HPDE6-E6E7 (cell line): ENCODE measurements at regions not wholly inside any gene's neighbourhood (a gene's known extent, or its start where the extent isn't known, plus 50 kb on each side); places are given as distances from the start of the nearest gene placed in this dataset.

Experiments used
- DNase-seq: peaks from one replicate; pipeline ENCODE4 v3.0.0; 2011; ENCODE audit warnings: missing footprints; ENCODE audit errors: extremely low spot score

GRCh38 chr14:66413901-66414300, 72.3 kb upstream of the CCDC196 start:
- DNase-seq = no peak

- no peak for DNase-seq
These were observed 71.7 kb upstream of the CCDC196 start for GRCh38 chr14:66414511-66414910.

GRCh38 chr14:66420251-66421006, 65.7 kb upstream of the CCDC196 start:
- no peak for DNase-seq

GRCh38 chr14:66421990-66422946, 63.9 kb upstream of the CCDC196 start:
- no peak for DNase-seq

GRCh38 chr14:66425402-66425801, 60.8 kb upstream of the CCDC196 start:
- no peak for DNase-seq

- DNase-seq = no peak
These were observed 59.7 kb upstream of the CCDC196 start for GRCh38 chr14:66426451-66426850.

GRCh38 chr14:66432334-66432733, 53.8 kb upstream of the CCDC196 start:
- no peak for DNase-seq

GRCh38 chr14:66434464-66434863, 51.7 kb upstream of the CCDC196 start:
- no peak for DNase-seq

- DNase-seq = no peak
These were observed 50.5 kb upstream of the CCDC196 start for GRCh38 chr14:66435683-66436082.
